ENCODE measurements at regions not wholly inside any gene's neighbourhood (a gene's known extent, or its start where the extent isn't known, plus 50 kb on each side); places are given as distances from the start of the nearest gene placed in this dataset.
A peak's percentile ranks its signal among the peaks of the same experiment; 100 is the strongest.

GRCh38 chr18:57087644-57088376 lies 59.1 kb upstream of the BOD1L2 start:
- FAIRE-seq: no peak

GRCh38 chr18:57088883-57089282 lies 58.0 kb upstream of the BOD1L2 start:
- FAIRE-seq (no peak), DNase-seq (ENCODE audit: insufficient read length, low spot score) (no peak)

More at GRCh38 chr18:57087644-57088376, 59.1 kb upstream of the BOD1L2 start:
- DNase-seq (ENCODE audit: insufficient read length, low spot score): peak; percentile 3

- DNase-seq (ENCODE audit: insufficient read length, low spot score): no peak
- no peak for FAIRE-seq
Observed at GRCh38 chr18:57089702-57090101, 57.2 kb upstream of the BOD1L2 start.

- DNase-seq (ENCODE audit: insufficient read length, low spot score) (no peak), FAIRE-seq (no peak)
Observed at GRCh38 chr18:57091231-57091630, 55.7 kb upstream of the BOD1L2 start.

- FAIRE-seq (no peak), DNase-seq (ENCODE audit: insufficient read length, low spot score) (no peak)
Observed at GRCh38 chr18:57094175-57094574, 52.7 kb upstream of the BOD1L2 start.

GRCh38 chr18:57095884-57096283 lies 51.0 kb upstream of the BOD1L2 start:
- DNase-seq (ENCODE audit: insufficient read length, low spot score): no peak
- FAIRE-seq: no peak

All from HTR-8/SVneo (cell line).